ENCODE measurements at regions not wholly inside any gene's neighbourhood (a gene's known extent, or its start where the extent isn't known, plus 50 kb on each side); places are given as distances from the start of the nearest gene placed in this dataset.

DNA sequence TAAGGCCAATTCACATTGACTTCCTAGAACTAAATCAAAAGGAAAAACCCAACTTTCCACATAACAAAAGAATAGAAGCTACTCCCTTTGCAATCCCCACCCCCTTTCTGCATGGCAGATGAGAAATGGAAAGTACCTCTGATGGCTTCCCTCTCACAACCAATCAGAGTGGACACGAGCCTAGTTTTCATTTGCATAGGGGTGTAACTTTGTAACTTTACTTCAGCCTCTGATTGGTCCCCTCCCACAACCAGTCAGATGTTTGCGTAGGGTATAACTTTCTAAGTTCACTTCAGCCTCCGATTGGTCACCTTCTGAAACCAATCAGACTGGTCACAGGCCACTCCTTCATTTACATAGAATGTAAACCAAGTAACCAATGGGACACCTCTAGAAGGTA is 328.5 kb downstream of the CDH26 start:
- no peaks in the 10 kb centered on the region for H3K4me1 ChIP-seq
- H3K27me3 ChIP-seq: no peaks in the 10 kb centered on the region
- no peak for DNase-seq
- intact Hi-C loops (cut with DNase I; ENCODE audit: low total_unique reads): no loop called here
- no peak overlapping the region for H3K27ac ChIP-seq
- H3K4me3 ChIP-seq: no peak overlapping the region
- H3K36me3 ChIP-seq: no peaks in the 10 kb centered on the region
- H3K9me3 ChIP-seq: peaks cover 0 to 10% of the 10 kb centered on the region in 2 donors
- no peak for TF ChIP-seq CTCF (IDR thresholded peaks at IDR 0.05)
- no peak for TF ChIP-seq POLR2A (IDR thresholded peaks at IDR 0.05)

DNA sequence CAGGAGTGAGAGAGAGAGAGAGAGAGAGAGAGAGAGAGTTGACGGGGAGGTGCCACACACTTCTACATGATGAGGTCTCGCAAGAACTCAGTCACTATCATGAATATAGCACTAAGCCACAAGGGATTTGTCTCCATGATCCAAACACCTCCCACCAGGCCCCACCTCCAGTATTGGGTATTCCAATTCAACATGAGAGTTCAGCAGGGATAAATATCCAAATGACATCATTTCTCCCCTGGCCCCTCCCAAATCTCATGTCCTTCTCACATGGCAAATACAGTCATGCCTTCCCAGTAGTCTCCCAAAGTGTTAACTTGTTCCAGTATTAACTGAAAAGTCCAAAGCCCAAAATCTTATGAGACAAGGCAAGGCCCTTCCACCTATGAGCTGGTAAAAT is 330.7 kb downstream of the CDH26 start:
- TF ChIP-seq POLR2A (IDR thresholded peaks at IDR 0.05) (no peak), CTCF (IDR thresholded peaks at IDR 0.05) (no peak)
- H3K27me3 ChIP-seq: no peaks in the 10 kb centered on the region
- DNase-seq: no peak

DNA sequence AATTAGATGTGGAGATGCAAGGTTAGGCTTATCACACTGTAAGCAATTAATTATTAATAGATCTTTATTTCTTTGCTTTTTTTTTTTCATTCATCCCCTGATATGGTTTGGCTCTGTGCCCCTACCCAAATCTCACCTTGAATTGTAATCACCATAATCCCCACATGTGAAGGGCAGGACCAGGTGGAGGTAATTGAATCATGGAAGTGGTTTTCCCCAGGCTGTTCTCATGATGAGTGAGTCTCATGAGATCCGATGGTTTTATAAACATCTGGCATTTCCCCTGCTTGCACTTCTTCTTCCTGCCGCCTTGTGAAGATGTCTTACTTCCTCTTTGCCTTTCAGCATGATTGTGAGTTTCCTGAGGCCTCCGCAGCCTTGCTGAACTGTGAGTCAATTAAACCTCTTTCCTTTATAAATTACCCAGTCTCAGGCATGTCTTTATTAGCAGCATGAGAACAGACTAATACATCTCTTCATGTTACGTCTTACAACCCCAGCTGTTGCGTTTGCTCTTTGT is 333.8 kb downstream of the CDH26 start:
- intact Hi-C loops (cut with DNase I; ENCODE audit: low total_unique reads): no loop called here
- peaks cover 0 to 10% of the 10 kb centered on the region in 2 donors for H3K9me3 ChIP-seq
- DNase-seq: no peak
- H3K4me3 ChIP-seq: no peak overlapping the region
- H3K4me1 ChIP-seq: no peaks in the 10 kb centered on the region
- H3K27me3 ChIP-seq: no peaks in the 10 kb centered on the region
- no peak for TF ChIP-seq POLR2A (IDR thresholded peaks at IDR 0.05)
- no peak for TF ChIP-seq CTCF (IDR thresholded peaks at IDR 0.05)
- no peak overlapping the region for H3K27ac ChIP-seq
- H3K36me3 ChIP-seq: no peaks in the 10 kb centered on the region

More for the DNA sequence above, 330.7 kb downstream of the CDH26 start:
- Histone ChIP-seq H3K27ac (no peak overlapping the region), H3K4me3 (no peak overlapping the region), H3K9me3 (peaks cover 0 to 10% of the 10 kb centered on the region in 2 donors), H3K4me1 (no peaks in the 10 kb centered on the region), H3K36me3 (no peaks in the 10 kb centered on the region)
- intact Hi-C loops (cut with DNase I; ENCODE audit: low total_unique reads): no loop called here

DNA sequence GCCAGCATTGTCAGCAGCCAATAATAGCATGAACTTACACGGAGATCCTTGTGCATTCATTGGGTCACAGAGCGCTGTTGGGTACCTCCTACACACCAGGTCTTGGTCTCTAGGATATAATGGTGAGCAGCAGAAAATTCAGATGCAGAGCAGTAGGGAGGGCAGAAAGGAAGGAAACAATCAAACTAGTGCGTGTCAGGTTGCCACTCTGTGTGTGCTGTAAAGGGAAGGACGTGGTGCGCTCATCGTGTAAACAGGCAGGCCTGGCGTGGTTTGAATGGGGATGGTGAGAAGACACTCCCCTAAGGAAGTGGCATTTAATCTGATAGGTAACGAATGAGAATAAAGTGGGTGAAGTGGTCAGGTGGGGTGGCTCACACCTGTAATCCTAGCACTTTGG is 336.4 kb downstream of the CDH26 start:
- Histone ChIP-seq H3K4me1 (no peaks in the 10 kb centered on the region), H3K27ac (no peak overlapping the region), H3K27me3 (no peaks in the 10 kb centered on the region), H3K9me3 (peaks cover 0 to 10% of the 10 kb centered on the region in 2 donors), H3K4me3 (no peak overlapping the region), H3K36me3 (no peaks in the 10 kb centered on the region)
- intact Hi-C loops (cut with DNase I; ENCODE audit: low total_unique reads): no loop called here
- DNase-seq: no peak
- TF ChIP-seq POLR2A (IDR thresholded peaks at IDR 0.05) (no peak), CTCF (IDR thresholded peaks at IDR 0.05) (no peak)

DNA sequence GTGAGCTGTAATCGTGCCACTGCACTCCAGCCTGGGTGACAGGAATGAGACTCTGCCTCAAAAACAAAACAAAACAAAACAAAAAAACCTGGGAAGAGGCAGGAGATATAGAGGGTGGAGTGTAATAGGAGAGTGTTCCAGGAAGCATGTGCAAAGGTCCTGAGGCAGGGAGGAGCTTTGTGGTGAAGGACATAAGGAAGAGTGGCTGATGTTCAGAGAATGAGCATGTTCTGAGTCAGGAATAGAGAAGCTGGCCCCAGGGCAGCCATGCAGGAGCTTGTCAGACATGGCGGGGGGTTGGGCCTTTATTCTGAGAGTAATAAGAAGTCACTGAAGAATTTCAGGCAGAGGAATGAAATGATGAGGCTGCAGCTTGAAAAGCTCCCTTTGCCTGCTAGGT is 337.0 kb downstream of the CDH26 start:
- Histone ChIP-seq H3K27me3 (no peaks in the 10 kb centered on the region), H3K27ac (no peak overlapping the region), H3K4me3 (no peak overlapping the region), H3K4me1 (no peaks in the 10 kb centered on the region), H3K36me3 (no peaks in the 10 kb centered on the region), H3K9me3 (peaks cover 0 to 4% of the 10 kb centered on the region in 2 donors)
- DNase-seq: no peak
- intact Hi-C loops (cut with DNase I; ENCODE audit: low total_unique reads): no loop called here
- TF ChIP-seq CTCF (IDR thresholded peaks at IDR 0.05) (no peak), POLR2A (IDR thresholded peaks at IDR 0.05) (no peak)

All from uterus (tissue), 3 donors.